Gastrocnemius medialis (tissue), 4 donors: ENCODE measurements at regions not wholly inside any gene's neighbourhood (a gene's known extent, or its start where the extent isn't known, plus 50 kb on each side); places are given as distances from the start of the nearest gene placed in this dataset.

Experiments
- ATAC-seq, 2 donors: fragments of 150-250 bp; one replicate each; pipeline ENCODE4 v1.9.1; 2016
- DNase-seq, 2 donors: peaks; one replicate each; pipeline ENCODE4 v3.0.0-alpha.2; 2019
- H3K27ac ChIP-seq, 4 donors: fragments of 200-600 bp; sonication (generic); 1 replicate in 1 of 4; 2 replicates in 3 of 4; pipeline ENCODE4 v1.5.1; 2016 to 2018; ENCODE audit warnings: mild to moderate bottlenecking in 2 of 4, moderate library complexity in 1 of 4
- H3K27me3 ChIP-seq, 3 donors: fragments of 200-600 bp; sonication (generic) in 2 of 3; 1 replicate in 1 of 3; 2 replicates in 2 of 3; pipeline versions ENCODE4 v1.5.1 to v1.6.0; 2016 to 2019; ENCODE audit warnings: mild to moderate bottlenecking in 1 of 3, moderate library complexity in 1 of 3
- H3K36me3 ChIP-seq, 2 donors: fragments of 200-600 bp; sonication (generic) in 1 of 2; one replicate each; pipeline ENCODE4 v1.5.1; 2017 to 2018
- H3K4me1 ChIP-seq, 2 donors: fragments of 200-600 bp; sonication (generic) in 1 of 2; one replicate each; pipeline ENCODE4 v1.5.1; 2016 to 2017; ENCODE audit warnings: mild to moderate bottlenecking in 2 of 2
- H3K4me3 ChIP-seq, 4 donors: fragments of 200-600 bp; sonication (generic) in 3 of 4; 1 replicate in 1 of 4; 2 replicates in 3 of 4; pipeline ENCODE4 v1.5.1; 2016 to 2019; ENCODE audit warnings: mild to moderate bottlenecking in 2 of 4
- H3K9me3 ChIP-seq, 3 donors: fragments of 200-600 bp; sonication (generic) in 2 of 3; 1 replicate in 1 of 3; 2 replicates in 2 of 3; pipeline ENCODE4 v1.5.1; 2016 to 2019
- POLR2A ChIP-seq, 2 donors: fragments of 450-650 bp; IDR thresholded peaks; one replicate each; pipeline ENCODE4 v1.6.1; 2017; ENCODE audit warnings: antibody characterized with exemption in 2 of 2, mild to moderate bottlenecking in 2 of 2, moderate library complexity in 2 of 2
- in situ Hi-C, 4 donors: fragments of 200-750 bp; cut with MboI; loops; one replicate each; pipeline versions ENCODE4 v1.15.0 to v1.8.0; 2017; ENCODE audit warnings: low sequenced_read_pairs in 4 of 4
- intact Hi-C: fragments of 100-400 bp; cut with DNase I; formaldehyde crosslinking; loops from one replicate; pipeline ENCODE4 v1.15.1; 2023; ENCODE audit warnings: low total_unique reads
- TF ChIP-seq, protein P1 (sequence below), 5 experiments: fragments of 450-650 bp in 3 of 5; fragments of 200-600 bp in 2 of 5; sonication (generic) in 2 of 5; IDR thresholded peaks in 4 of 5; conservative IDR thresholded peaks in 1 of 5; 1 replicate in 4 of 5; 2 replicates in 1 of 5; pipeline ENCODE4 v1.5.1; 2016 to 2019; ENCODE audit warnings: antibody characterized with exemption in 5 of 5, mild to moderate bottlenecking in 3 of 5, moderate library complexity in 3 of 5

DNA sequence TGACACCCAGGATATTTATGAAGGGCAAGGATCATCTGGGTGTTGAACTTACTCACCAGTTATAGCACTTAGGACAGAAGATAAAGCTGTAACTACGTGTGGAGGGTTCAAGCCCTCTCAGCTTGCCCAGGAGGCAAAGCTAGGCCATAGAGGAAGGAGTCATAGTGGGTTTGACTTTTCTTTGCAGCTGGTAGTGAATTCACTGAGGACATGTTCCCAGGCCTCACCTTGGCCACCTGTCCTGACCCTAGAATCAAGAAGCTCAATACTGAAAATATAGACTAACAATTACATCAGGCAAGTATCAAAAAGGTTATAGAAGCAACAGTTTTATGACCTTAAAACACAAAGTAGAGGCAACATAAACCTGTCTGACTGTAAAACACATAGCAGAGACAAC is 1207.7 kb downstream of the SLITRK1 start:
- TF ChIP-seq, protein P1, sequence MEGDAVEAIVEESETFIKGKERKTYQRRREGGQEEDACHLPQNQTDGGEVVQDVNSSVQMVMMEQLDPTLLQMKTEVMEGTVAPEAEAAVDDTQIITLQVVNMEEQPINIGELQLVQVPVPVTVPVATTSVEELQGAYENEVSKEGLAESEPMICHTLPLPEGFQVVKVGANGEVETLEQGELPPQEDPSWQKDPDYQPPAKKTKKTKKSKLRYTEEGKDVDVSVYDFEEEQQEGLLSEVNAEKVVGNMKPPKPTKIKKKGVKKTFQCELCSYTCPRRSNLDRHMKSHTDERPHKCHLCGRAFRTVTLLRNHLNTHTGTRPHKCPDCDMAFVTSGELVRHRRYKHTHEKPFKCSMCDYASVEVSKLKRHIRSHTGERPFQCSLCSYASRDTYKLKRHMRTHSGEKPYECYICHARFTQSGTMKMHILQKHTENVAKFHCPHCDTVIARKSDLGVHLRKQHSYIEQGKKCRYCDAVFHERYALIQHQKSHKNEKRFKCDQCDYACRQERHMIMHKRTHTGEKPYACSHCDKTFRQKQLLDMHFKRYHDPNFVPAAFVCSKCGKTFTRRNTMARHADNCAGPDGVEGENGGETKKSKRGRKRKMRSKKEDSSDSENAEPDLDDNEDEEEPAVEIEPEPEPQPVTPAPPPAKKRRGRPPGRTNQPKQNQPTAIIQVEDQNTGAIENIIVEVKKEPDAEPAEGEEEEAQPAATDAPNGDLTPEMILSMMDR (IDR thresholded peaks at IDR 0.05 in 4 of 5, conservative IDR thresholded peaks at IDR 0.05 in 1 of 5): no peak
- TF ChIP-seq POLR2A (IDR thresholded peaks at IDR 0.05): no peak
- in situ Hi-C loops: no loop called here
- Histone ChIP-seq H3K27ac (no peak overlapping the region), H3K36me3 (no peaks in the 10 kb centered on the region), H3K4me3 (no peak overlapping the region), H3K4me1 (no peaks in the 10 kb centered on the region), H3K9me3 (no peaks in the 10 kb centered on the region), H3K27me3 (no peaks in the 10 kb centered on the region)
- intact Hi-C loops: no loop called here
- no peak for DNase-seq
- ATAC-seq: no peak

DNA sequence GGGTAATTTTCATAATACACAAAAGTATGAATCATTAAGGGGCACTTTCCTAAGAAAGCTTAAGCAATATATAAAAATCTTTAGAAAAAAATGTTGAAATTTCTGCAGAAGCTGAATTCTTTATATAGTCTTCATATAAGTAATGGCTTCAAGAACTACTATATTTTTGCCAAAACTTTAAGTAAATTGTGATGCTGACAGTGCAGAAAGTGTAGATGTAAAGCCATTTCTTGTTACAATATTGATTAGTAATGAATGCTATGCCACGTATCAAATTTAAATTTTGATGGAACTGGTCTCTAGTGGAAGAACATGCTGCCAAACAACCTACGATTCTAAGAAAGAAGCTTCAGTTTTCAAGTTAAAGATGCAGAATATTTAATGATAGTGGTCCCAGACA is 1210.0 kb downstream of the SLITRK1 start:
- H3K9me3 ChIP-seq: no peaks in the 10 kb centered on the region
- no peak overlapping the region for H3K27ac ChIP-seq
- no peaks in the 10 kb centered on the region for H3K27me3 ChIP-seq
- H3K36me3 ChIP-seq: no peaks in the 10 kb centered on the region
- ATAC-seq (no peak), DNase-seq (no peak)
- intact Hi-C loops: no loop called here
- in situ Hi-C loops: no loop called here
- no peak overlapping the region for H3K4me3 ChIP-seq
- H3K4me1 ChIP-seq: no peaks in the 10 kb centered on the region
- TF ChIP-seq, protein P1 (IDR thresholded peaks at IDR 0.05 in 4 of 5, conservative IDR thresholded peaks at IDR 0.05 in 1 of 5): no peak
- TF ChIP-seq POLR2A (IDR thresholded peaks at IDR 0.05): no peak

DNA sequence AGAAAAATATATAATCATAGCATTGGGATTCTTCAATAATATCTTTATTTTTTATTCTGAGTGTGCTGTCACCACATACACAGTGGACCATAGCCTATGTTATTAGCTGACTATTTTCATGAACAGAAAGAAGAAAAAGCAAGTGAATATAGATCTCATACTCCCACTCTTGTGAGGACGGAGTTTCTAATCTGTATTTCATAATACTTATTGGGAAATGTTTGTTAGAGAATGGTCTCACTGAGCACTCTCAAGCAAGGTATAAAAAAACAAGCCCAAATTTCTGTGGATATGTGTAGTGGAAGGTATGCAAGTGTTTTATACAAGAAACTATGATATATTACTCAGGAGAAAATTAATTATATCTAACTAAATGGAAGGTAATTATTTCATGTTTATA is 1218.1 kb downstream of the SLITRK1 start:
- Histone ChIP-seq H3K4me3 (no peak overlapping the region), H3K9me3 (no peaks in the 10 kb centered on the region), H3K36me3 (no peaks in the 10 kb centered on the region), H3K27ac (no peak overlapping the region), H3K4me1 (no peaks in the 10 kb centered on the region), H3K27me3 (no peaks in the 10 kb centered on the region)
- ATAC-seq (no peak), DNase-seq (no peak)
- TF ChIP-seq, protein P1 (IDR thresholded peaks at IDR 0.05 in 4 of 5, conservative IDR thresholded peaks at IDR 0.05 in 1 of 5): no peak
- no peak for TF ChIP-seq POLR2A (IDR thresholded peaks at IDR 0.05)
- in situ Hi-C loops: no loop called here
- intact Hi-C loops: no loop called here

DNA sequence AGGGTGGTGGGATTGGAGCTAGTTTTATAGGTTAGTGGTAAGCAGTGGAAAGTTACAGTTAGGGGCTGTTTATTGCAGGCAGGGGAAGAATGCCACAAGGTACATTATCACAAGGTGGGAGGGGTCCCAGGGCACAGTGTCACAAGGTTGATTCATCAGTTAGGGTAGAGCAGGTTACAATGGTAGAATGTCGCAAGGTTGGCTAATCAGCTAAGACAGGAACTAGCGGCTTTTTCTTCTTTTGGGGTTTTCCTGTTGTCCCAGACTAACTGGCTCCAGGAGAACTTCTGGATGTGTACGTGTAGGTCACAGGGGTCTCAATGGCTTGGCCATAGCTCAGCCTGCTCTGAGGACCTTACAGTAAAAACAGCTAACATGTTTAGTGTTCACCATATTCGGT is 1221.1 kb downstream of the SLITRK1 start:
- H3K9me3 ChIP-seq: no peaks in the 10 kb centered on the region
- H3K27me3 ChIP-seq: no peaks in the 10 kb centered on the region
- DNase-seq: no peak
- ATAC-seq: no peak
- no peaks in the 10 kb centered on the region for H3K36me3 ChIP-seq
- no peak for TF ChIP-seq POLR2A (IDR thresholded peaks at IDR 0.05)
- no peak overlapping the region for H3K4me3 ChIP-seq
- no peak overlapping the region for H3K27ac ChIP-seq
- H3K4me1 ChIP-seq: no peaks in the 10 kb centered on the region
- in situ Hi-C loops: no loop called here
- intact Hi-C loops: no loop called here

DNA sequence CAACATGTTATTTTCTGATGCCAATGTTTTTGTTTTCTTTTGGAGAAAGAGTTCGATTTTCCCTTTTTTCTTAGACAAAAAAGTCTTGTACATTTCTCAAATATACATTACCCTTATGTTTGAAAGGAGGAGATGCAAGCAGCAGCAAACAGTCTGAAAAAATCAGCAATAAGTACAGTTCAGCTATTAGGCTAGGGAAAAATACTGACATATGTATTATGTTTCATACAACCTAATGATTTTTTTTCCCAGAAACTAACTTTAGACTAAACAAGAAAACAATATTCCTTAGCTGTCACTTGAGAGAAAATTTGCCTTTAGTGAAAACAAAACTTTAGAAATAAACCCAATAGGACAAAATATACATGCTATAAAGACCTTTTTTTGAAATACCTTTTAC is 1223.5 kb downstream of the SLITRK1 start:
- Histone ChIP-seq H3K36me3 (no peaks in the 10 kb centered on the region), H3K27me3 (no peaks in the 10 kb centered on the region), H3K4me3 (no peak overlapping the region), H3K4me1 (no peaks in the 10 kb centered on the region), H3K9me3 (no peaks in the 10 kb centered on the region), H3K27ac (no peak overlapping the region)
- TF ChIP-seq, protein P1 (IDR thresholded peaks at IDR 0.05 in 4 of 5, conservative IDR thresholded peaks at IDR 0.05 in 1 of 5): no peak
- no peak for TF ChIP-seq POLR2A (IDR thresholded peaks at IDR 0.05)
- in situ Hi-C loops: no loop called here
- intact Hi-C loops: no loop called here
- no peak for DNase-seq
- no peak for ATAC-seq
